RWPE2 (cell line): ENCODE measurements at regions not wholly inside any gene's neighbourhood (a gene's known extent, or its start where the extent isn't known, plus 50 kb on each side); places are given as distances from the start of the nearest gene placed in this dataset.

ENCODE experiments used
- ATAC-seq: fragments of 200-7000 bp; cut with Tn5 transposase; 3 replicates; pipeline ENCODE4 v1.9.1; 2021; ENCODE audit warnings: low read depth
- DNase-seq: peaks from one replicate; pipeline ENCODE4 v3.0.0-alpha.2; 2020; ENCODE audit warnings: low spot score
- H3K27ac ChIP-seq: fragments of 450-650 bp; 2 replicates; pipeline ENCODE4 v1.5.1; 2017; ENCODE audit warnings: mild to moderate bottlenecking; ENCODE audit not compliant: poor library complexity, severe bottlenecking
- H3K27me3 ChIP-seq: fragments of 250-450 bp; sonication (Bioruptor Pico); 2 replicates; pipeline ENCODE4 v1.5.1; 2021; ENCODE audit warnings: mild to moderate bottlenecking, moderate library complexity; ENCODE audit not compliant: insufficient read depth, poor library complexity, severe bottlenecking
- H3K36me3 ChIP-seq: fragments of 250-450 bp; sonication (Bioruptor Pico); 2 replicates; pipeline ENCODE4 v1.5.1; 2020; ENCODE audit warnings: low read depth, mild to moderate bottlenecking, moderate library complexity
- H3K4me1 ChIP-seq: fragments of 250-450 bp; sonication (Bioruptor Pico); 2 replicates; pipeline ENCODE4 v1.5.1; 2021; ENCODE audit warnings: mild to moderate bottlenecking, moderate library complexity; ENCODE audit not compliant: insufficient read depth, poor library complexity, severe bottlenecking
- H3K4me3 ChIP-seq: fragments of 250-450 bp; sonication (Bioruptor Pico); 2 replicates; pipeline ENCODE4 v1.5.1; 2021; ENCODE audit warnings: mild to moderate bottlenecking, moderate library complexity; ENCODE audit not compliant: severe bottlenecking
- H3K9me3 ChIP-seq: fragments of 250-450 bp; sonication (Bioruptor Pico); 2 replicates; pipeline ENCODE4 v1.5.1; 2021; ENCODE audit warnings: mild to moderate bottlenecking, moderate library complexity; ENCODE audit not compliant: severe bottlenecking
- CTCF ChIP-seq: fragments of 450-650 bp; IDR thresholded peaks from one replicate; pipeline ENCODE4 v1.5.1; 2017; ENCODE audit warnings: mild to moderate bottlenecking, moderate library complexity; ENCODE audit not compliant: poor library complexity, severe bottlenecking

- no peak overlapping the region for H3K27ac ChIP-seq
- no peaks in the 10 kb centered on the region for H3K4me1 ChIP-seq
- H3K4me3 ChIP-seq: no peak overlapping the region
- no peak for TF ChIP-seq CTCF
- no peak for ATAC-seq
- H3K27me3 ChIP-seq: peaks cover 3% of the 10 kb centered on the region
- no peaks in the 10 kb centered on the region for H3K9me3 ChIP-seq
- DNase-seq: no peak
- no peaks in the 10 kb centered on the region for H3K36me3 ChIP-seq
Measured at GRCh38 chr6:95682476-95682875, 105.1 kb downstream of the MANEA start.

- ATAC-seq (no peak), DNase-seq (no peak)
- Histone ChIP-seq H3K27ac (no peak overlapping the region), H3K9me3 (no peaks in the 10 kb centered on the region), H3K4me3 (no peak overlapping the region), H3K4me1 (no peaks in the 10 kb centered on the region), H3K36me3 (no peaks in the 10 kb centered on the region), H3K27me3 (peaks cover 3% of the 10 kb centered on the region)
- no peak for TF ChIP-seq CTCF
Measured at GRCh38 chr6:95685822-95686221, 108.5 kb downstream of the MANEA start.

GRCh38 chr6:95686272-95686671 lies 108.9 kb downstream of the MANEA start:
- no peaks in the 10 kb centered on the region for H3K4me1 ChIP-seq
- no peak for TF ChIP-seq CTCF
- no peaks in the 10 kb centered on the region for H3K36me3 ChIP-seq
- DNase-seq (no peak), ATAC-seq (no peak)
- no peak overlapping the region for H3K27ac ChIP-seq
- H3K27me3 ChIP-seq: peaks cover 3% of the 10 kb centered on the region
- no peak overlapping the region for H3K4me3 ChIP-seq
- no peaks in the 10 kb centered on the region for H3K9me3 ChIP-seq

- H3K9me3 ChIP-seq: no peaks in the 10 kb centered on the region
- H3K27ac ChIP-seq: no peak overlapping the region
- no peak overlapping the region for H3K4me3 ChIP-seq
- H3K36me3 ChIP-seq: no peaks in the 10 kb centered on the region
- DNase-seq (no peak), ATAC-seq (no peak)
- H3K27me3 ChIP-seq: peaks cover 3% of the 10 kb centered on the region
- H3K4me1 ChIP-seq: no peaks in the 10 kb centered on the region
- TF ChIP-seq CTCF: no peak
Measured at GRCh38 chr6:95686895-95687294, 109.6 kb downstream of the MANEA start.

- no peak for TF ChIP-seq CTCF
- H3K4me1 ChIP-seq: no peaks in the 10 kb centered on the region
- H3K27me3 ChIP-seq: peaks cover 3% of the 10 kb centered on the region
Measured at GRCh38 chr6:95687839-95688238, 110.5 kb downstream of the MANEA start.

More at GRCh38 chr6:95687839-95688238, 110.5 kb downstream of the MANEA start:
- Histone ChIP-seq H3K9me3 (no peaks in the 10 kb centered on the region), H3K36me3 (no peaks in the 10 kb centered on the region), H3K27ac (no peak overlapping the region), H3K4me3 (no peak overlapping the region)
- ATAC-seq (no peak), DNase-seq (no peak)
